K562 (cell line): ENCODE measurements at regions not wholly inside any gene's neighbourhood (a gene's known extent, or its start where the extent isn't known, plus 50 kb on each side); places are given as distances from the start of the nearest gene placed in this dataset.

Source experiments
- ARNT ChIP-seq, 2 experiments: fragments of 450-650 bp; IDR thresholded peaks; 2 replicates each; pipeline ENCODE4 v1.6.1; 2016; ENCODE audit warnings: mild to moderate bottlenecking in 1 of 2
- FOXP1 ChIP-seq: sonication (generic); formaldehyde crosslinking; IDR thresholded peaks from 2 replicates; pipeline ENCODE4 v1.8.0; 2022; ENCODE audit warnings: mild to moderate bottlenecking, missing genetic modification reagents
- MCM2 ChIP-seq: fragments of 450-650 bp; IDR thresholded peaks from 2 replicates; pipeline ENCODE4 v1.6.1; 2017; ENCODE audit warnings: low read depth, mild to moderate bottlenecking
- ZFP36 ChIP-seq: fragments of 150-350 bp; IDR thresholded peaks from 2 replicates; pipeline ENCODE4 v1.6.1; 2018; ENCODE audit warnings: low read length, low read depth; ENCODE audit not compliant: partially characterized antibody
- TF ChIP-seq, protein P1 (sequence below): fragments of 250-450 bp; sonication (Bioruptor Pico); IDR thresholded peaks from 2 replicates; pipeline ENCODE4 v1.4.0; 2020; ENCODE audit warnings: borderline replicate concordance
- TF ChIP-seq, protein P2 (sequence below): fragments of 250-450 bp; sonication (Bioruptor Pico); IDR thresholded peaks from 2 replicates; pipeline ENCODE4 v1.5.0; 2021; ENCODE audit warnings: mild to moderate bottlenecking, borderline replicate concordance

DNA sequence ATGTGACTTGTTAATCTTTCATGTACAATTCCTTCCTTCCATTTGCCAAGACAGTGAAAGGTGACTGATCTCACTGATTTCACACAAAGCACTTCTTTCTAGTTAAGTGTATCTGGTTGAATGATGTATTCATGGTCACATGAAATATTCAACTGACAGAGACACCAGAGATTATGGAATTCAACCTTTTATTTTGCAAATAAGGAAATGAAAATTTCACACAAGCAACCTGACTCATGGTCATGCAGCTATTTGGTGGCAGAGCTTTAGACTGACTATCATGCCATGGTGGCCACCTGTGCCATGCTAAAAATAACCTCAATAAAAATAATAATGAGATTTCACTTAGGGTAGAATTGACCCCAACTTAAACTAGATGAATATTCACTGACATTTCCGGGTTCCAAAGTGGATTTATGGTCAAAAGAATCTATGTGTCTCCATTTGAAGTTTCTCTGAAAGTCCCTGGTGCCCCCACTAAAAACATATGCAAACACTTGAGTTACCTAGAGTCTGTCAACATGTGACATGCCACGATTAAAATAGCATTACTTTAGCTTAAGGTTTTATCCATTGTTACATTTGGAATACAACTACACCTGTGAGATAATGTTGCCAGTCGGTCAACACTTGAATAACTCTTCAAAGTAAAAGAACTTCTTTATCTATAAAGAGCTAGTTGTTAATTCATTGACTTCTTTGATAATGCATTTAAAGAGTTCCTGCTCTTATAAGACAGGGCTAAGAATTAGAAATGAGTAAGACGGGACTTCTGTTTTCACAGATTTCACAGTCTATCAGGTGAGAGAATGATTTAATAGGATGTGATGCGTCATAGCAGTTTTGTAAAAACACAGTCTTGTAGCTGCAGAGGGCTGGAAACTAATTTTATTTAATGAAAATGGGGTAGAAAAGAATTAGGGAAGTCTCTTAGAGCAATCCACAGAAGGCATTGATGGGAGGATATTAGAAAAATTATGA is 94.6 kb upstream of the OR9G4 start (continued):
- TF ChIP-seq, protein P1, sequence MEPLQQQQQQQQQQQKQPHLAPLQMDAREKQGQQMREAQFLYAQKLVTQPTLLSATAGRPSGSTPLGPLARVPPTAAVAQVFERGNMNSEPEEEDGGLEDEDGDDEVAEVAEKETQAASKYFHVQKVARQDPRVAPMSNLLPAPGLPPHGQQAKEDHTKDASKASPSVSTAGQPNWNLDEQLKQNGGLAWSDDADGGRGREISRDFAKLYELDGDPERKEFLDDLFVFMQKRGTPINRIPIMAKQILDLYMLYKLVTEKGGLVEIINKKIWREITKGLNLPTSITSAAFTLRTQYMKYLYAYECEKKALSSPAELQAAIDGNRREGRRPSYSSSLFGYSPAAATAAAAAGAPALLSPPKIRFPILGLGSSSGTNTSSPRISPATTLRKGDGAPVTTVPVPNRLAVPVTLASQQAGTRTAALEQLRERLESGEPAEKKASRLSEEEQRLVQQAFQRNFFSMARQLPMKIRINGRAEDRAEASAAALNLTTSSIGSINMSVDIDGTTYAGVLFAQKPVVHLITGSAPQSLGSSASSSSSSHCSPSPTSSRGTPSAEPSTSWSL (CRISPR knock-in tag), result no peak
- no peak for TF ChIP-seq ZFP36
- TF ChIP-seq, protein P2, sequence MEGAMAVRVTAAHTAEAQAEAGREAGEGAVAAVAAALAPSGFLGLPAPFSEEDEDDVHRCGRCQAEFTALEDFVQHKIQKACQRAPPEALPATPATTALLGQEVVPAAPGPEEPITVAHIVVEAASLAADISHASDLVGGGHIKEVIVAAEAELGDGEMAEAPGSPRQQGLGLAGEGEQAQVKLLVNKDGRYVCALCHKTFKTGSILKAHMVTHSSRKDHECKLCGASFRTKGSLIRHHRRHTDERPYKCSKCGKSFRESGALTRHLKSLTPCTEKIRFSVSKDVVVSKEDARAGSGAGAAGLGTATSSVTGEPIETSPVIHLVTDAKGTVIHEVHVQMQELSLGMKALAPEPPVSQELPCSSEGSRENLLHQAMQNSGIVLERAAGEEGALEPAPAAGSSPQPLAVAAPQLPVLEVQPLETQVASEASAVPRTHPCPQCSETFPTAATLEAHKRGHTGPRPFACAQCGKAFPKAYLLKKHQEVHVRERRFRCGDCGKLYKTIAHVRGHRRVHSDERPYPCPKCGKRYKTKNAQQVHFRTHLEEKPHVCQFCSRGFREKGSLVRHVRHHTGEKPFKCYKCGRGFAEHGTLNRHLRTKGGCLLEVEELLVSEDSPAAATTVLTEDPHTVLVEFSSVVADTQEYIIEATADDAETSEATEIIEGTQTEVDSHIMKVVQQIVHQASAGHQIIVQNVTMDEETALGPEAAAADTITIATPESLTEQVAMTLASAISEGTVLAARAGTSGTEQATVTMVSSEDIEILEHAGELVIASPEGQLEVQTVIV (CRISPR knock-in tag), result no peak
- no peak for TF ChIP-seq ARNT (IDR thresholded peaks at IDR 0.05)
- no peak for TF ChIP-seq FOXP1 (CRISPR knock-in tag)
- TF ChIP-seq MCM2, result no peak
